ENCODE measurements at regions not wholly inside any gene's neighbourhood (a gene's known extent, or its start where the extent isn't known, plus 50 kb on each side); places are given as distances from the start of the nearest gene placed in this dataset.

DNA sequence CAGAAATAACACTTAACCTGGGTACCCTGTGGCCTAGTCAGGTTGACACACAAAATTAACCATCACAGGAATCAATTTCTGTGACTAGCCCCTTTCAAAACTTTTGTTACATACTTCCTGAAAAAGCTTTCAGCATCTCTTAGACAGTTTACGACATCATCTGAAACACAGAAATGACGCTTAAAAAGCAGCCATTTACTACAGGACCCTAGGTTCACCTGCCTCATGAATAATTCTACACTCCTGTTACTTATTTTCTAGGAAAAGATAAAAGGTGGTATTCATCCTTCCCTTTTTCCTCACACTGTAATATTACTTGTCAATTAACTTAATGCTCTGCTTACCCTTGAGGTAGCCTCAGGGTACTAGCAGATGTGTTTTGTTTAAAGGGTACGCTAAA, 388.4 kb downstream of the IRS1 start:
- TF ChIP-seq EZH2 (IDR thresholded peaks at IDR 0.05; ENCODE audit: borderline replicate concordance, low read depth, low read length, severe bottlenecking) = no peak
- TF ChIP-seq, protein P1, sequence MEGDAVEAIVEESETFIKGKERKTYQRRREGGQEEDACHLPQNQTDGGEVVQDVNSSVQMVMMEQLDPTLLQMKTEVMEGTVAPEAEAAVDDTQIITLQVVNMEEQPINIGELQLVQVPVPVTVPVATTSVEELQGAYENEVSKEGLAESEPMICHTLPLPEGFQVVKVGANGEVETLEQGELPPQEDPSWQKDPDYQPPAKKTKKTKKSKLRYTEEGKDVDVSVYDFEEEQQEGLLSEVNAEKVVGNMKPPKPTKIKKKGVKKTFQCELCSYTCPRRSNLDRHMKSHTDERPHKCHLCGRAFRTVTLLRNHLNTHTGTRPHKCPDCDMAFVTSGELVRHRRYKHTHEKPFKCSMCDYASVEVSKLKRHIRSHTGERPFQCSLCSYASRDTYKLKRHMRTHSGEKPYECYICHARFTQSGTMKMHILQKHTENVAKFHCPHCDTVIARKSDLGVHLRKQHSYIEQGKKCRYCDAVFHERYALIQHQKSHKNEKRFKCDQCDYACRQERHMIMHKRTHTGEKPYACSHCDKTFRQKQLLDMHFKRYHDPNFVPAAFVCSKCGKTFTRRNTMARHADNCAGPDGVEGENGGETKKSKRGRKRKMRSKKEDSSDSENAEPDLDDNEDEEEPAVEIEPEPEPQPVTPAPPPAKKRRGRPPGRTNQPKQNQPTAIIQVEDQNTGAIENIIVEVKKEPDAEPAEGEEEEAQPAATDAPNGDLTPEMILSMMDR (IDR thresholded peaks at IDR 0.05; ENCODE audit: borderline replicate concordance, extremely low read depth, low read length, poor library complexity, severe bottlenecking) = no peak
